GM21529 (cell line): ENCODE measurements at regions not wholly inside any gene's neighbourhood (a gene's known extent, or its start where the extent isn't known, plus 50 kb on each side); places are given as distances from the start of the nearest gene placed in this dataset.

Source experiments
- ATAC-seq: cut with Tn5 transposase; IDR thresholded peaks from one replicate; pipeline ENCODE4 v1.9.1; 2021; ENCODE audit not compliant: unreplicated experiment

DNA sequence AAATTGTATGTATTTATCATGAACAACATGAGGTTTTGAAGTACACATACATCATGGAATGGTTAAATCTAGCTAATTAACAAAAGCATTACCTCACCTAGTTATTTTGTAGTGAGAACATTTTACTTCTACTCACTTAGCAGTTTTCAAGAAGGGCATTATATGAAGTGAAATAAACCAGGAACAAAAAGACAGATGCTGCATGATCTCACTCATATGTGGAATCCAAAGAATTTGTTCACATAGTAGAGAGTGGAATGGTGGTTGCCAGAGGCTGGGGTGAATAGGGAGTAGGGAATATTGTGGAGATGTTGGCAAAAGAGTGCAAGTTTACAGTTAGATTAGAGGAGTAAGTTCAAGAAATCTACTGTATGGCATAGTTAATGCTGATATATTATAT, 292.0 kb downstream of the ASXL3 start:
- ATAC-seq: no peak

DNA sequence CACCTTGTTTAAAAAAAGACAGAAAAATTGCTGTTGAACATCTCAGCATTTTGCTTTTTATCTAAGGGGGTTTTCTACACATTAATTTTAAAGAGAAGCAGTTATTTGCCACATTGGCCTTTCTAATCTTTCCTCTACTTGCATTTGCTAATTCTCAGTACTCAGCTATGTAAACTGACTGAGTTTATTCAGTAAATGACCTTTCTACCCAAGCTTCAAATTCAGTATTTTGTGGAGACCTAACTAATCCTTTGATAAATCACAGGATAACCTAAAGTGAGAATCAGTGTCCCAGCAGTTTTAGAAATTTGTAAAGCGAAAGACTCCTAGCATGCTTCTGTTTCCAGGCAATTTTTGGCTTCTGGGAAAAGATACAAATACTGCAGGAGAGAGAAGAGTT, 288.4 kb downstream of the ASXL3 start:
- no peak for ATAC-seq

DNA sequence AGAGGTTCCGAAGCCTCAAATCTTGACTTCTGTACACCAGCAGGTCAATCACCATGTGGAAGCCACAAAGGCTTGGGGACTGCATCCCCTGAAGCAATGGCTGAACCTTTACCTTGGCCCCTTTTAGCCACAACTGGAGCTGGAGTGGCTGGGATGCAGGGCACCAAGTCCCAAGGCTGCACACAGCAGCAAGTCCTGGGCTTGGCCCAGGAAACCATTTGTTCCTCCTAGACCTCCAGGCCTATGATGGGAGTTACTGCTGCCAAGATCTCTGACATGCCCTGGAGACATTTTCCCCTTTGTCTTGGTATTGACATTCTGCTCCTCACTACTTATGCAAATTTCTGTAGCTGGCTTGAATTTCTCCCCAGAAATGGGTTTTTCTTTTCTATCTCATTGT, 285.9 kb downstream of the ASXL3 start:
- no peak for ATAC-seq

DNA sequence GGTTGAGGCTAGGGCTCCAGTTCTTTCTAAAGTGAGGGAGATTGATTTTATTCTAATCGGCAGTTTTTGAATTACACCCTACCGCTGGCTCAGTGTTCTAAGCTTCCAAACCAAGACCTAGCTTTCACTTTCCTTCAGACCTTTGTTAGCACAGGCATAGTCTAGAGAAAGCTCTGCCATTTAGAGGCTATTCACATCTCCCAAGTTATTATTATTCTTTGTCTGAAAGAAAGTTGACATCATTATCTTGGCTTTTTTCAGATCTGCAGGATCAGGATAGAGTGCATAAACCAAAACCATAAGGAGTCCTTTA, 276.8 kb downstream of the ASXL3 start:
- no peak for ATAC-seq

DNA sequence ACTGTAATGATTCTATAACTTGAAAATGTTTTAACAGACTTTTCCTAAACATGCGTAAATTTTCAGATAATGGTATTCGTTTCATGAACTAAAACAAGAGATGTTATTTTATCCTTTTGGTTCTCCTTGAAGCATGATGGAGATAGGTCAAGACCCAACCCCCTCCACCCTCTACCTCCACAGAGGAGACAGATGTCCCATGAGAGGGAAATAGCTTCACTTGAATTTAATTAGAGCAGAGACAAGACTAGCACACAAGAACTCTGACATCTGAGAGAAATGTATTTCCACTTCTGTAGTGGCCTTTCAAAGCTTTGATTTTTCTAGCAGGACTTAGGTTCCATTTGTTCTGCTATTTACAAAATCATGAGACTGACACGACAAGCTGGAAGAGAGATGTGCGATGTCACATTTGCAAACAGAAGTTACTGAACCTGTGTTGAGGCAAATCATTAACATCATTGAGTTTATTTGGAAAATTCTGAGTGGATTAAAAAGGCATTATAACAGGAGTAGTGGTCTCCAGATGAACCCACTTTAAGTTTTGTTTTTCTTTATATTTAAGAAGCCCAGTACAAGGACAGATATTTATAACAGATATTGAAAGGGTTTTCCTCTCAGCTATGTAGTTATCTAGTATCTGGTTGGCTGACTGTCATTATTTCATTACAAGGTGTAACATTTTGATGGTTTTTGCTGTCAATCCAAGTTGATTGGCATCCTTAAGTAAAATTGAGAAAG, 276.2 kb downstream of the ASXL3 start:
- no peak for ATAC-seq

DNA sequence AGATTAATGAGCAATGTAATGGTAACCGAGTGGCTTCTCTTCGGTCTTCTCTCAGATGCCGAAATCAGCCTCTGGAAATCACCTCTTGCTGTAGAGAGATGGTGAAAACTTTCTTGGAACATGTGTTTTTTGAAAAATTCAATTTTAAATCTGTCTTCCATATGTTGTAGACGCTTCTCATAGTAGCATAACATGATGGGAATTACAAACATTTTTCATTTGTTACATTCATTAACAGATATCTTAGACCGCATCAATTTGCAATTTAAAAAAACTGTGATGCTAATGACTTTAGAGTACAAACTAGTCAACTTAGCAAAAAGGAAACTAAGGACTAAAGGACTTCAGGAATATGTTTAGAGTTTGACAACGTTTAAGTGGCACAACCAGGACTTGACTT, 275.2 kb downstream of the ASXL3 start:
- ATAC-seq: no peak

DNA sequence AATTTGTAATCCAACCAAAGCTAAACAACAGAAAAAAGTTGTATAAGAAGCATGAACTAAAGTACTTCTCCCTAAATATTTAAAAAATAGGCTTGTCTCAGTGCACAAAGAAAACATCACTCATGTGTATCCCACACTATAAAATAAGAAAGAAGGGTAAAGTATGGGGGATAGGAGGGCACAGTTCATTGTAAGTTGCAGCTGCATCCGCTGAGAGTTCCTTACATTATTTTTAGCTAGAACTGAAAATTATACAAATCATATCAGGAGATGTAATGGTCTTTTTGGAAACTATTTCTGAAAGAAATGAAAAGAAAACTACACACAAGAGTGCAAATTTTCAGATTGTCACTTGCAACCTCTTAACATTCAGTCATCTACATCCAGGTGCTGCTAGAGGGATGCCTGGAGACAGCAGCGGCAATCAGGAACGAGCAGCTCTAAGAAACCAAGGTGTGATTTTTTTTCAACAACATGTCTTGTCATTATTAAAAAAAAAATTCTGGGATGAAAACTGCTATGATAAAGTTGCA, 273.6 kb downstream of the ASXL3 start:
- ATAC-seq: no peak

DNA sequence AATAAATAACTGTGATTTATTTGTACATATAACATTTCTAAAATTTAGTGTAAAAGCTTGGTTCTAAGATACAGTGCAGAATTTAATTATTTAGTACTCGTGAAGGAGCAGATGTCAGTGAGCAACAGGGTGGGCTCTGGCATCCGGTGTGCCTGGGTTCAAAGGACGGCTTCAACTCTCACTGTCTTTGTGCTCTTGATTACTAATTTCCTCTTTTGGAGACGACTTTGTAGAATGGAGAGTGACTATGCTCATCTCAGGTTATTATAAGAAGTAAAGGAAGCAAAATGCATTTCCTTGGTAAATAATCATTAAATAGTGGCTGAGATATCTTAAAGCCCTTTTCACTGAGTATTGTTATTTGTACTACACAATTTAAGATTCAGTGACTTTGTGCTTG, 271.7 kb downstream of the ASXL3 start:
- ATAC-seq: no peak

DNA sequence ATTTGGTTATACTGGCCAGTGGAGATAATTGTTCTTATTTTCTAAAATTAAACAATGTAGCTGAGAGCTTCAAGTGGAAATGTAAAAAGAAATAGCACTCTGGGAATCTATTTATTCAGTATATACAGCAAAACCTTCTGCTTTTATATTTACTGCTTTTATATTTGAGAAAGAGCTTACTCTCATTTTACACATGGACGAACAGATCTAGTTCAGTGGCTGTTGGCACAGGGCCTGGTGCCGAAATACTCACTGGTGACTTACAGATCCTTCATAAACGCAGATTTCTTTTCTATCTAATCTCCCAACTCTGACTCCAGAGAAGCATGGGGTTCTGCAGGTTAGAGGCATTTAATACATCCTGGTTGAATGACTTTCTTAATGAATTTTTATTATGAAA, 266.2 kb downstream of the ASXL3 start:
- no peak for ATAC-seq

DNA sequence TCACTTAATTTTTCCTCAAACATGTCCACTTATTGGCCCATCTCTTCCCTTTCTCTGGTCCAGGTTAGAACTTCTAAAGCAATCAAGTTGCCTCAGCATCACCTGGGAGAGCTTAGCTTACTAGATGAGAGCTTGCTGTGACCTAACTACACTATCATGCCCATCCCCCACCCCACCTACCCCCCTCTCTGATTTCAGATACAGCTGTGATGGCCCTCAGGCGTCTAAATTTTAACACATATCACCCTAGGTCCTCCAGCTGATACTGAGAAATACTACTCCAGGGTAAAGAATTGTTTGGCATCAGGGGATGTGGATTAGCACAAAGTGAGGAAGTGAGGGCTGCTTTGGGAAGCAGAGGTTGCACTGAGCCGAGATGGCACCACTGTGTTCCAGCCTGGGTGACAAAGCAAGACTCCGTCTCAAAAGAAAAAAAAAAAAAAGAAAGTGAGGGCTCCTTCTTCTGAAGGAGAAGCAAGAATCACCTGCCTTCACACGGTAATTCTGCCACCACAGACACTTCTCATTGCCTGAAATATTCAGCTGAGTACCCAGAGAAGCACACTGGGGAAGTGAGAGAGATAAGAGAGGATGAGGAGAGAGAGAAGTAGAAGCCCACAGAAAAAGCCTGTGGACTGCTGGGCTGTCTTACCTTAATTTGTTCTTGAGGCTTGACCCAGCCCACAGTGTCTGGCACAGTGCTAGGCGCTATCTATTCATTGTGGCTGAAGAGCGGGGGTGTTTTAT, 263.4 kb downstream of the ASXL3 start:
- ATAC-seq: no peak

DNA sequence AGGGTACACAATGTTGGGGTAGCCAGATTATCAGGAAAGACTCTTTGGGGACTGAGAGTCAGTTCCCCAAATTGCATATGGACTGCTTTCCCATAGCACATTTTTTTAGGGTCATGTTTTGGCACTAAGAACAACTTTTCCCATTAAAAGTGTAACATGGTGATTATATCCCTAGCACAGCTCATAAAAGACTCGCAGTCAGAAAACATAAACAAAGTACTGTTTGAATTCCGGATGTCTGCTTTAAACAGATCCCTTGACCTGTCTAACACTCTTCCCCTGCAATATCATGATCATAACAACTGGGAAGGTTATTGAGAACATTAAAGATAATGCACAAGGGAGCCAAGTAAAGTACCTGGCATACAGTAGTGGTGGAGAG, 262.2 kb downstream of the ASXL3 start:
- no peak for ATAC-seq

DNA sequence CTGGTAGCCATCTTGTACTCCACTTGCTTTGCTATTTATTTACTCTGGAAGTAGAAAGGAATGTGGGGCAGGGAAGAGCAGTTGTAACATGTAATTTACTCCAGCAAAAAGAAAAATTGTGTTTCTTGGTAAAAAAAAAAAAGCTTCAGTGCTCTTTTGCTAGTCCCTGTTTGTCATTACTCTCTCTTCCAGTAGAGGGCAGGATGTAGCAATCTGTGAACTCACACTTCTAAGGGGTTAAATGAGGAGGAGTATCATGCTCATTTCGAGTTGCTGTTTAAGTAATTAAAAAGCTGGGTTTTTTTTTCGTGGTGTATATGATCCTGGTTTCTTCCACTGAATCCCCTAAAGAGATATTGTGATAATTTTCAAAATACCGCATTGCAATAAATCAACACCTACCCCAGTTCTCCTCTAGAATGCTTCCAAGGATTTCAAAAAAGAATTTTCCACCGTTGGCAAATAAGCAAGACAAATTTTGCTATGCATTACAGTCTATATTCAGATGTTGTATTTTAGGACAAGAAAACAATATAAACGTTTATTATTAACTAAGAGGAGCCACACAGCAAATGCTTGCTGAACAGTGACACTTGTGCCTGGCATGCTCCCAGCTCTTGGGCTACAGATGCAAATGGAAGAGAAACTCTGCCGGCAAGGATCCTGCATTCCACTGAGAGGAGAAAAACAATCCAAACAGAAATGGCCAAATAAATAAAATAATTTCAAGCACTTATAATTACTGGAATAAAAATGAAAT, 261.6 kb downstream of the ASXL3 start:
- ATAC-seq: peak; percentile 82

DNA sequence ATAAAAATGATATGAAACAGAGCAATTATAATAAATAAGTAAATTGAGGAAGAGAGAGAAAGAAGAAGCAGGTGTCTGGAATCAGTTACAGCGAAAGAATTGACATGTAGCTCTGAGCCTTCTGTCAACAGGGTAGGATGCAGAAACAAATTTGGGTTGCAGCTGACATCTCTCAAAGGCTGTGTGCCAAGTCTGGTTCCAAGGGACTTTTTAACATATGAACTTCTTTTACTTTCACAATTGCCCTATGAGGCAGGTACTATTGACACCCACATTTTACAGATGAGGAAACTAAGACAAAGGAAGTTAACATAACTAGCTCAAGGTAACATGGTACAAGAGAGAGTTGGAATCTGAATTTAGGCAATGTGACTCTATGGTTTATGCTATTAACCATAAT, 260.0 kb downstream of the ASXL3 start:
- ATAC-seq: no peak

DNA sequence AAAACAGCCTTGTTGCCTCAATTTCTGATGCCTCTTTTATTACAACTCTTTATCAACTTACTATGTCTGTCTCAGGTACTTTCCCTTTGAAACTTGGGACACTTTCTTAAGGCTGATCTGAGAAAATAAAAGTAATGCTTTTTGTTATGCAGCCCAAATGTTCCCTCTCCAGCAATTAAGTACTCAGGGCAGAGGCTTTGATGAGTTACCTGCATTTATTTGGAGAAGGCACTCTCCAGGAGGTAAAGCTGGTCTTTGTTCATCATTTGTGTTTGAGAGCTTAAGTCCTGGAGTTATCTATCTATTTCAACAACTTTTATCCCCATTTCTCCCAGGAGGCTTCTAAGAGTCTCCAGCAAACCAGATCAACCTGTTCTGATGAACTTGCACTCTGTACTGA, 259.2 kb downstream of the ASXL3 start:
- ATAC-seq: no peak

DNA sequence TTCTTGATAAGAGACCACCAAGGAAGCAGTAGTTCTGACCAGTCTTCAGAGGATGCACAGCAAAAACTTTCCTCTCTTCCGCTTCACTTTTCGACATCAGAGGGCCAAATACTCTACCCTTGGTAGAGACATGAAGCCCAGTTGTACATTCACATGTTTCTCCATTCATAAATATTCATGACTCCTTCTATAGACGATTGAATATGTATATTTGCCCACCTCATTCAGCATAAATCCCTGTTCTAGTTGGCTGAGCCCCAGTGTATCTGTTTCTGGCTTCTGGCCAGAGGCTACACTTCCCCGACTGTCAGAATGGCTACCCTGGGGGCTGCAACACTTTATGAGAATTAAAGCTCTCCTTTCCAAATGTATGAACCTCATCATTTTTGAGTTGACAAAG, 258.5 kb downstream of the ASXL3 start:
- ATAC-seq: no peak

DNA sequence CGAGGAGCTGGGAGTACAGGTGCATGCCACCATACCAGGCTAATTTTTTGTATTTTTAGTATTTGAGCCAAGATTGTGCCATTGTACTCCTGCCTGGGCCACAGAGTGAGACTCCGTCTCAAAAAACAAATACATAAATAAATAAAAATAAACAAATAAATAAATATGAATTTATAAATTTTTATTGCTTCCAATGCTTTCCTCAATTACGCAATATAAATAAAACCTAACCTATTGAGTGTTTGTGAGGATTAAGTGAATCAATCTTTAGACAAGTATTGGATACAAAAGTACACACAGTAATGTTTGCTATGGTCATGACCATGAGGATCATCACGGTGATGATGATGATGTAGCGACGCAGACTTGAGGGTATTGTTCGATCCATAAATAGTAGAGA, 257.4 kb downstream of the ASXL3 start:
- no peak for ATAC-seq

DNA sequence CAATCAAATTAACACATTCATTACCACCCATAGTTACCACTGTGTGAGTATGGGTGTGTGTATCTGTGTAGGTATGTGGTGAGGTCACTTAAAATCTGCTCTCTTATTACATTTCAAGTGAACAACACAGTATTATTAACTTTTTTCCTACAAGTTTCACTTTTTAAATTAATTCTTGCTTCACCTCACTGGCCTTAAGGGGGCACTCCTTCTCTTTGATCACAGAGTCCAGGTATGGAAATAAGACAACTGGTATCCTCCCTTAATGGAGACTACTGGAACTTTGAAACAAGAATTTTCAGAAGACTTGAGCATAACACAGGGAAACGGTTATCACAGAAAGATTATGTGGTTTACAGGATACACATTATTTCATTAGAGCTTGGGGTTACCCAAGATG, 255.8 kb downstream of the ASXL3 start:
- ATAC-seq: no peak

DNA sequence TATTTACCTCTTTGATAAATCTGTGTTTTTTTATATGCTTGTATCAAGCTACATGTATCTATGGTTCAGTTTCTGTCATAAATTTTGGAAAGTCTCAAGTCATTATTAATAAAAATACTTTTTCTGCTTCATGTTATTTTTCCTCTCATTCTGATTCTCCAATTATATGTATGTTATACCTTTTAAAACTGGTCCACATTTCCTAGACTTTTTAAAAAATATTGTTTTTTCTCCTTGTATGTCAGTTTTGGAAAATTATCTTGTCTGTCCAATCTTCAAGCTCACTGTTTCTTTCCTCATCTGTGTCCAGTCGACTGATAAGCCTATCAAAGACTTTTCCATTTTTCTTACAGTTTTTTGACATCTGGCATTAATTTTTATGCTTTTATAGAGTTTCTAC, 253.4 kb downstream of the ASXL3 start:
- ATAC-seq: no peak

DNA sequence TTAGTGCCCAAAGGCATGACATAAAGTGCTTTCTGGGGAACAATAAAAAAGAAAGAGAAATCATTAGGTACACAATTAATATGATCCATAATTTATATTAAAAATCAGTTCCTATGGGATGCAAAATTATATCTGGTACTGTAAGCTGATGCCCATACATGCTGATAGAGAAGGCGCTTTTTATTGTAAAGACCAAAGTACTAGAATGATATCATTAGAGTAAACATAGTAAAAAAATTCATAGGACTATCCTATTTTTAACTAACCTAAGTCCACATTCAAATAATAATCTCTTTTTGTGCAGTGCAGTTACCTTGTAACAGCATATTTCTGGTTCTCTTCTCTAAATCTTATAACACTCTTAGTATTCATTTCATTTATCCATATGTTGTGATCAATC, 252.2 kb downstream of the ASXL3 start:
- ATAC-seq: no peak

DNA sequence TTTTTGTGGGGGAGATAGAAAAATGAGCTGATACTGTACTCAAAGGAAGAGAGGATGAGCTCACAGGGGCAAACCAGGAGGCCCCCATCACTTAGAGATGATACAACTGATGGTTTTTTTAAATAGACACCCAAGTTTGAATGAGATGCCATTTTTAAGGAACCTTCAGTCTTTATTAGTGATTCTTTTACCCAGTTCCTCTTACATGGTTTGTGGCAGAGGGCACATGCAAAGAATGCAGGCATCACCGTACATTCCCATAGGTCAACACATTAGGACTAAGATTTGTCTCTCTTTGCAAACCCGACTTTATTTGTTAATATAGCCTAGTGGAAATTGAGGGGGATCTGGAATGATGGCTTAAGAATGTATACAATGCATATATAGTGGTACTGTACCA, 250.9 kb downstream of the ASXL3 start:
- ATAC-seq: no peak

DNA sequence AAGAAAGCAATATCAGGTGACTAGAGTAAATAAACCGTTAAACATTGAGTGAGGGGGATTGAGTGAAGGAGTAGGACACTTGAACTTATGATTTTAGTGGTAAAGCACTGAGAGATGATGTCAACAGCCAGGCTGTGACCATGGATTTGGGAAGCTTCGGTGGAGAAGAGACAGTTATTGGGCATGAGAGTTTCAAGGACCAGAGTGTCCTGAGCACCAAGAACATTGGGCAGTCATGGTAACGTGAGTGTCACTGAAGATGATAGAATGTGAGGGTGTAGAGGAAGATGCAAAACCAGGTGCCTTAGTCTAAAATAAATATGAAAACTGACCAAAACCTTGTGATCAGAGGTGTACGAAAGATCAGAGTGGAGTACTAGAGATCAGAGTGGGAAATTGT, 248.1 kb downstream of the ASXL3 start:
- no peak for ATAC-seq

DNA sequence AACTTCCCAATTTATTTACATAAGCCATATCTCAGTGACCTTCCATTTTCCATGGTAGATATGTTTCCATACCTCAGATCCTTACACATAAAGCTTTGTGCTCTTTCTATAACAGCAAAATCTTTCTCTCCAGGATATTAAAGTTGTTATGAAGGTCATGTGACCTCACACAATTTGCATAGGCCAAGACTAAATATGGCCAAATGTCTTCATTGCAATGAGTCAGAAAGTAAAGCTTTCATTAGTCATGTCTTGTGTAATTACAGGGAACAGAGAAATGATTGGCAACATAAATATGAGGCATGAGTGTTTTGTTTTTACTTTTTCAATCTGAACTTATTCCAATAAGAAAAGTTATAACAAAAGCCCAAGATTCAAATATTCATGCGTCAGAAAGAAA, 243.5 kb downstream of the ASXL3 start:
- no peak for ATAC-seq
